ENCODE measurements at regions not wholly inside any gene's neighbourhood (a gene's known extent, or its start where the extent isn't known, plus 50 kb on each side); places are given as distances from the start of the nearest gene placed in this dataset.

DNA sequence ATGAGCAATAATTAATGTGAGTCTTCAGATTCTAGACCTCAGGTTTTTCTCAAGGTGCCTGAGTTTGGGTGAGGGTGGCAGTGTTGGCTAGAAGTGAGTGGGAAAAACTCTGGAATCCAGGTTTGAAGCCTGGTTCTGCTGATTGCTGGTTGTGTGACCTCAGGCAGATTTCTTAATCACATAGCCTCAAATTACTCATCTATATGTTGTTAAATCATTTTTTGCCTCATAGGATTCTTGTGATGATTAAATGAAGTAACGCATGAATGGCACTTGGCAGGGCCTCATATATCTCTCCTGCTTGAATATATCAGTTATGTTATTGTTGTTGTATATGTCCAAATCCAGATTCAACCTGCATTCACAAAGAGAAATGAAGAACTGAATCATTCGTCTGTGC is 60.5 kb downstream of the NR2F2 start:
- TF ChIP-seq EZH2phosphoT487 (IDR thresholded peaks at IDR 0.05; ENCODE audit: low read depth, severe bottlenecking, unreplicated experiment) (no peak), EZH2 (IDR thresholded peaks at IDR 0.05; ENCODE audit: borderline replicate concordance) (no peak)
- TF ChIP-seq, protein P1, sequence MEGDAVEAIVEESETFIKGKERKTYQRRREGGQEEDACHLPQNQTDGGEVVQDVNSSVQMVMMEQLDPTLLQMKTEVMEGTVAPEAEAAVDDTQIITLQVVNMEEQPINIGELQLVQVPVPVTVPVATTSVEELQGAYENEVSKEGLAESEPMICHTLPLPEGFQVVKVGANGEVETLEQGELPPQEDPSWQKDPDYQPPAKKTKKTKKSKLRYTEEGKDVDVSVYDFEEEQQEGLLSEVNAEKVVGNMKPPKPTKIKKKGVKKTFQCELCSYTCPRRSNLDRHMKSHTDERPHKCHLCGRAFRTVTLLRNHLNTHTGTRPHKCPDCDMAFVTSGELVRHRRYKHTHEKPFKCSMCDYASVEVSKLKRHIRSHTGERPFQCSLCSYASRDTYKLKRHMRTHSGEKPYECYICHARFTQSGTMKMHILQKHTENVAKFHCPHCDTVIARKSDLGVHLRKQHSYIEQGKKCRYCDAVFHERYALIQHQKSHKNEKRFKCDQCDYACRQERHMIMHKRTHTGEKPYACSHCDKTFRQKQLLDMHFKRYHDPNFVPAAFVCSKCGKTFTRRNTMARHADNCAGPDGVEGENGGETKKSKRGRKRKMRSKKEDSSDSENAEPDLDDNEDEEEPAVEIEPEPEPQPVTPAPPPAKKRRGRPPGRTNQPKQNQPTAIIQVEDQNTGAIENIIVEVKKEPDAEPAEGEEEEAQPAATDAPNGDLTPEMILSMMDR (IDR thresholded peaks at IDR 0.05; ENCODE audit: poor library complexity) = no peak

DNA sequence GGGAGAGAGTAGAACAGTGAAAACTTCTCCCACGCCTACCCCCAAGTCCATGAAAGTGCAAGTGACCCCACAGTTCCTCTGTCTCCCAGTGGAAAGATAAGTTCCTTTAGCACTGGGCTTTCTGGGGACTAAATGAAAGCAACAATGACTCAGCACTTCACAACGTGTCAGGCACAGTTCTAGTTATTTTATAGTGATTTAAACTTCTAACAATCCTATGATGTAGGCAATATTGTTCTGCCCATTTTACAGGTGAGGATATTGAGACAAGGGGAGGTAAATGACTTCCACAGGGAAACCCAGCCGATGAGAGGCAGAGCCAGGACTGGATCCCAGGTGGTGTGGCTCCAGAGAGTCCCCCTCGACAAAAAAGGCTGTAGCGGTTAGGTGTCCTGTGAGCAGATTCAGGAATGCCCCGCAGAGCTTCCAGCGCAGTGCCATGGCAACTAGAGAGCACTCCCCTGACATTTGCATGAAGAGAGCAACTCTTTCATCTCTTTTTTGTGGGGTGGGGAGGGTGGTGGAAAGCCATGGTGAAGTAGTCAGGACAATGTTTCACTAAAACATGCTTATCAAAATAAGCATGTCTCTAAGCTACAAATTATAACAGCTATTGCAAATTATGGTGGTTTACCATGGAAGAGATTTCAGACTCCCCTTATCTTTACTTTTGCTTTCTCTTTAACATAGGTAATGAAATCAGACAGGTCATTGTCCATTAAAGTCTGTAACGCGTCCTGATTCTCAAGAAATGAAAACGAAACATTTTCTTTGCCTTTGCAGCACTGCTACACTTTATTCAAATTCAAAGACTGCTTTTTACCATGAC is 62.1 kb downstream of the NR2F2 start:
- Histone ChIP-seq H3K4me1 (ENCODE audit: insufficient read depth) (no peaks in the 10 kb centered on the region), H3K4me2 (no peak overlapping the region), H3K9me2 (replicated peaks; ENCODE audit: insufficient read depth) (no peaks in the 10 kb centered on the region), H3K9me3 (ENCODE audit: low read depth) (no peaks in the 10 kb centered on the region), H4K20me1 (ENCODE audit: insufficient read depth, poor library complexity, severe bottlenecking) (no peaks in the 10 kb centered on the region), H3K27ac (no peak overlapping the region), H2AFZ (no peak overlapping the region), H3K4me3 (no peak overlapping the region), H3K36me3 (replicated peaks; ENCODE audit: insufficient read depth, low read depth) (no peaks in the 10 kb centered on the region), H3K27me3 (peaks cover 16% of the 10 kb centered on the region), H3K79me2 (no peaks in the 10 kb centered on the region)
- WGBS (ENCODE audit: low lambda C conversion rate, missing lambda C conversion rate) = 61% methylated on average over 10 of the region's 10 CpGs
- TF ChIP-seq EZH2 (IDR thresholded peaks at IDR 0.05; ENCODE audit: borderline replicate concordance) = no peak
- TF ChIP-seq, protein P1 (IDR thresholded peaks at IDR 0.05; ENCODE audit: poor library complexity) = no peak
- TF ChIP-seq EZH2phosphoT487 (IDR thresholded peaks at IDR 0.05; ENCODE audit: low read depth, severe bottlenecking, unreplicated experiment) = no peak
- DNase-seq (ENCODE audit: low spot score) = no peak

More for the DNA sequence above, 60.5 kb downstream of the NR2F2 start:
- H3K36me3 ChIP-seq (replicated peaks; ENCODE audit: insufficient read depth, low read depth) = no peaks in the 10 kb centered on the region
- no peaks in the 10 kb centered on the region for H3K4me1 ChIP-seq (ENCODE audit: insufficient read depth)
- no peak overlapping the region for H3K27ac ChIP-seq
- H3K4me3 ChIP-seq = no peak overlapping the region
- H3K79me2 ChIP-seq = no peaks in the 10 kb centered on the region
- H2AFZ ChIP-seq = no peak overlapping the region
- H3K9me3 ChIP-seq (ENCODE audit: low read depth) = no peaks in the 10 kb centered on the region
- 87% methylated on average over 2 of the region's 2 CpGs for WGBS (ENCODE audit: low lambda C conversion rate, missing lambda C conversion rate)
- DNase-seq (ENCODE audit: low spot score) = no peak
- no peaks in the 10 kb centered on the region for H3K9me2 ChIP-seq (replicated peaks; ENCODE audit: insufficient read depth)
- H3K4me2 ChIP-seq = no peak overlapping the region
- no peaks in the 10 kb centered on the region for H4K20me1 ChIP-seq (ENCODE audit: insufficient read depth, poor library complexity, severe bottlenecking)
- H3K27me3 ChIP-seq = peaks cover 13% of the 10 kb centered on the region

DNA sequence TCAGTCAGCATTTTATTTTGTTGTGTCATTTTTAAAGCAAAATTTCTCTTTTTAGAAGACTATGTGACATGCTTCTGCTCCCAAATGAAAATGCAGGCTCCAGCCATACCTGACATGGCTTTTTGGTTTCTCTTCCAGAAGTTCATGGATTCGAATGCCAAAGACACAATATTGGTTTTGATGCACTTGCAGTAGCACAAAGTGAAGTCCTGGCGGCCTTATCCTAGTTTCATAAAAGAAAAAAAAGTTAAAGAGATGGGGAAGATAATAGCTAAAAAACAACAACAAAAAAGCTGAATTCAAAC is 62.7 kb downstream of the NR2F2 start:
- H3K27ac ChIP-seq = no peak overlapping the region
- no peak overlapping the region for H3K4me2 ChIP-seq
- DNase-seq (ENCODE audit: low spot score) = no peak
- TF ChIP-seq, protein P1 (IDR thresholded peaks at IDR 0.05; ENCODE audit: poor library complexity) = no peak
- TF ChIP-seq EZH2phosphoT487 (IDR thresholded peaks at IDR 0.05; ENCODE audit: low read depth, severe bottlenecking, unreplicated experiment) (no peak), EZH2 (IDR thresholded peaks at IDR 0.05; ENCODE audit: borderline replicate concordance) (no peak)
- H3K79me2 ChIP-seq = no peaks in the 10 kb centered on the region
- H4K20me1 ChIP-seq (ENCODE audit: insufficient read depth, poor library complexity, severe bottlenecking) = no peaks in the 10 kb centered on the region
- no peaks in the 10 kb centered on the region for H3K36me3 ChIP-seq (replicated peaks; ENCODE audit: insufficient read depth, low read depth)
- H3K27me3 ChIP-seq = peaks cover 21% of the 10 kb centered on the region
- H3K4me3 ChIP-seq = no peak overlapping the region
- no peak overlapping the region for H2AFZ ChIP-seq
- H3K9me2 ChIP-seq (replicated peaks; ENCODE audit: insufficient read depth) = no peaks in the 10 kb centered on the region
- no peaks in the 10 kb centered on the region for H3K9me3 ChIP-seq (ENCODE audit: low read depth)
- 90% methylated on average over 2 of the region's 2 CpGs for WGBS (ENCODE audit: low lambda C conversion rate, missing lambda C conversion rate)
- no peaks in the 10 kb centered on the region for H3K4me1 ChIP-seq (ENCODE audit: insufficient read depth)
